BJ (cell line): ENCODE measurements at regions not wholly inside any gene's neighbourhood (a gene's known extent, or its start where the extent isn't known, plus 50 kb on each side); places are given as distances from the start of the nearest gene placed in this dataset.
"Not testable (repeated sequence)": the region's sequence is repeated elsewhere in the genome, so short reads cannot be mapped to it uniquely, and the experiment has no call there.

Source experiments
- CTCF ChIA-PET: fragments of 350-600 bp; formaldehyde crosslinking; extraction: SDS; loops from one replicate; lab custom pipeline; 2021; ENCODE audit warnings: antibody characterized with exemption, inconsistent platforms; lab: Yijun Ruan, JAX
- POLR2A ChIA-PET: fragments of 300-600 bp; sonication (Branson Sonifier 250); formaldehyde crosslinking; extraction: SDS; loops from one replicate; lab custom pipeline; 2021; ENCODE audit warnings: antibody characterized with exemption; lab: Charles Lee
- DNase-seq: peaks from one replicate; pipeline ENCODE4 v3.0.0-alpha.2; 2011; ENCODE audit warnings: low read depth
- H3K27me3 ChIP-seq: 2 replicates; pipeline ENCODE4 v1.6.0; 2011; ENCODE audit warnings: low read length; ENCODE audit not compliant: control insufficient read depth, insufficient read depth
- H3K36me3 ChIP-seq: 2 replicates; pipeline ENCODE4 v1.5.1; 2011; ENCODE audit warnings: low read length; ENCODE audit not compliant: control insufficient read depth, insufficient read depth
- H3K4me3 ChIP-seq: 2 replicates; pipeline ENCODE4 v1.5.1; 2011; ENCODE audit warnings: low read depth, mild to moderate bottlenecking, control low read depth, low read length
- TF ChIP-seq, protein P1 (sequence below): IDR thresholded peaks from 2 replicates; pipeline ENCODE4 v1.5.1; 2011; ENCODE audit warnings: low read depth, mild to moderate bottlenecking, control low read depth, inconsistent platforms, low read length, moderate library complexity; ENCODE audit not compliant: insufficient read depth

DNA sequence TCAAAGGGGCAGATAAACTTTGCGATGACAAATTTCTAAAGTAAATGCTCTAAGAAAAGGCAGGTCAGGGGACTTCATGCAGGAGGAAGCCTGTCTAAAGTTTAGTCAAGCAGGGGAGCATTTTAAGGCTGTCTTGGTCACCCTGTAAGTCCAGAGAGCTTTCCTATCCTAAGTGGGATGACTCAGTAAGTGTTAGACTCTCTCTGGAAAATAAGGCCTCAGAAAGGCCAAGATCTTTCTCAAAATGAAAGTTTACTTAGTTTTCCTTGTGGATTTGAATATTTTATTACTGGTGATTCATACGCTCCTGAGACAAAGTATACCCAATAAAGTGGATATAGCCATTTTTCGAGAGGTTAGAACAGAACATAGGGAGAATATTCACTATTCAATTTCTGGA, 806.9 kb upstream of the CDH9 start:
- Histone ChIP-seq H3K4me3 (no peak overlapping the region), H3K36me3 (no peaks in the 10 kb centered on the region), H3K27me3 (no peaks in the 10 kb centered on the region)
- ChIA-PET POLR2A (no interaction called here), CTCF (interaction anchor here (0.6 kb wide), 1 partner anchor 1469 kb away, joined by 3 read pairs; no protein-coding TSS in a partner anchor)
- DNase-seq = no peak
- TF ChIP-seq, protein P1, sequence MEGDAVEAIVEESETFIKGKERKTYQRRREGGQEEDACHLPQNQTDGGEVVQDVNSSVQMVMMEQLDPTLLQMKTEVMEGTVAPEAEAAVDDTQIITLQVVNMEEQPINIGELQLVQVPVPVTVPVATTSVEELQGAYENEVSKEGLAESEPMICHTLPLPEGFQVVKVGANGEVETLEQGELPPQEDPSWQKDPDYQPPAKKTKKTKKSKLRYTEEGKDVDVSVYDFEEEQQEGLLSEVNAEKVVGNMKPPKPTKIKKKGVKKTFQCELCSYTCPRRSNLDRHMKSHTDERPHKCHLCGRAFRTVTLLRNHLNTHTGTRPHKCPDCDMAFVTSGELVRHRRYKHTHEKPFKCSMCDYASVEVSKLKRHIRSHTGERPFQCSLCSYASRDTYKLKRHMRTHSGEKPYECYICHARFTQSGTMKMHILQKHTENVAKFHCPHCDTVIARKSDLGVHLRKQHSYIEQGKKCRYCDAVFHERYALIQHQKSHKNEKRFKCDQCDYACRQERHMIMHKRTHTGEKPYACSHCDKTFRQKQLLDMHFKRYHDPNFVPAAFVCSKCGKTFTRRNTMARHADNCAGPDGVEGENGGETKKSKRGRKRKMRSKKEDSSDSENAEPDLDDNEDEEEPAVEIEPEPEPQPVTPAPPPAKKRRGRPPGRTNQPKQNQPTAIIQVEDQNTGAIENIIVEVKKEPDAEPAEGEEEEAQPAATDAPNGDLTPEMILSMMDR = no peak

DNA sequence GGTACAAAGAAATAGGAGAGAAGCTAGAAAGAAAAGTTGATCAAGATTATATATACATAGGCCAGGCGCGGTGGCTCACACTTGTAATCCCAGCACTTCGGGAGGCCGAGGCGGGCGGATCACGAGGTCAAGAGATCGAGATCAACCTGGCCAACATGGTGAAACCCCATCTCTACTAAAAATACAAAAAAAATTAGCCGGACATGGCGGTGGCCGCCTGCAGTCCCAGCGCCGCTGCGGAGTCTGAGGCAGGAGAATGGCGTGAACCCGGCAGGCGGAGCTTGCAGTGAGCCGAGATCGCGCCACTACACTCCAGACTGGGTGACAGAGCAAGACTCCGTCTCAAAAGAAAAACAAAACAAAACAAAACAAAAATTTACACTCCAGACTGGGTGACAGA, 798.3 kb upstream of the CDH9 start:
- DNase-seq, H3K4me3 ChIP-seq, CTCF ChIA-PET, H3K27me3 ChIP-seq, H3K36me3 ChIP-seq, POLR2A ChIA-PET: not testable (repeated sequence)

DNA sequence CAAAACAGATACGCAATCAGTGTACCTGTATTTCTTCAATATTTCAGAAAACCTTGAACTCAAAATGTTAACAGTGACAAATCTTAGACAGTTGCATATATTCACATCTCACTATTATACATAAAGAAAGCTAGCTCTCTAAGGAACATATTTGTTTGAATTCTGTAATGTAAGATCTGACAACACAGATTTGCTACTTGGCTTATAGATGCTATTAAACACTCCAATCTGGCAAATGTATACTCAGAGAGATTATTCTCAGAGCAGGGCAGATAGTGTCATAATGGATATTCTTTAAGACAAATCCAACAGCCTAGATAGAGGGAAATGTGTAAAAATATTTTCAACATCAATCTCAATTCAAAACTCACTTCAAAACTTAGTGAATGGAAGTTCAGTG, 794.5 kb upstream of the CDH9 start:
- CTCF ChIA-PET = no interaction called here
- Histone ChIP-seq H3K27me3 (no peaks in the 10 kb centered on the region), H3K4me3 (no peak overlapping the region), H3K36me3 (no peaks in the 10 kb centered on the region)
- DNase-seq = no peak
- TF ChIP-seq, protein P1 = no peak
- POLR2A ChIA-PET = no interaction called here

DNA sequence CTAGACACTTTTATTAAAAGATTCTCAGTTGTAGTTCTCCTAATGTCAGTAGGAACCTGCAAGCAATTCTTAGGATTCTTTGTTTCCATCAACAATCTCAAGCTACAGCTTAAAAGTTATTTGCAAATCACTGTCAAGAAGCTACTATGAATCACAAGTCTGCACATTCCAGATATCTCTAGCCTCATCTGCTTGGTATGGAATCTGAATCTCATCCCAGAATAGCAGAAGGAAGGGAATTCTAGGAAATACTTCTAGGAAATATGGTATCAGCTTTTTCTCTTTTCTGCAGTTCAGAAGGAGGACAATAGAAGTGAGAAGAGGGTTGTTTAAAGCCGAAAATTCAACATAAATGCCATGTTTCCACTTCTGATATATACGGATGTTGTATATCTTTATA, 792.2 kb upstream of the CDH9 start:
- TF ChIP-seq, protein P1 = no peak
- no peak for DNase-seq
- ChIA-PET POLR2A (no interaction called here), CTCF (no interaction called here)
- no peaks in the 10 kb centered on the region for H3K27me3 ChIP-seq
- no peaks in the 10 kb centered on the region for H3K36me3 ChIP-seq
- no peak overlapping the region for H3K4me3 ChIP-seq

DNA sequence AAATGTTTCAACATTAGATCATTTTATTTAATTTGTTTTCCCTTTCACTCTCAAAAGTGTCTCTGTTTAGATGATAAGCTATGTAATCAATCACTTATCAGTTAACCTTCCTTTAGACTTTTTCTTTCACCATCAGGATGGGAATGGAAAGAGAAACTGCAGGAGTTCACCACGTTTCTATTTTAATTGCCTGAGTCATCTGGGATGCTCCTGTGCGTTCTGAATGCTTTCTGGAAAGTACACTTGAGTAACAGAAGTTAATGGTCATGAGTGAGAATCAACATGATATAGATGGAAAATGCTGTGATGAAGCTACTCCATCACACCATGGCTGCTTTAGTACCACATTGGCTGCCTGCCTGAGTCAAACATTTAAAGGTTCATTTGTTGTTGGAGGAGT, 783.3 kb upstream of the CDH9 start:
- no peaks in the 10 kb centered on the region for H3K36me3 ChIP-seq
- ChIA-PET CTCF (no interaction called here), POLR2A (no interaction called here)
- TF ChIP-seq, protein P1 = no peak
- H3K27me3 ChIP-seq = no peaks in the 10 kb centered on the region
- no peak for DNase-seq
- H3K4me3 ChIP-seq = no peak overlapping the region

DNA sequence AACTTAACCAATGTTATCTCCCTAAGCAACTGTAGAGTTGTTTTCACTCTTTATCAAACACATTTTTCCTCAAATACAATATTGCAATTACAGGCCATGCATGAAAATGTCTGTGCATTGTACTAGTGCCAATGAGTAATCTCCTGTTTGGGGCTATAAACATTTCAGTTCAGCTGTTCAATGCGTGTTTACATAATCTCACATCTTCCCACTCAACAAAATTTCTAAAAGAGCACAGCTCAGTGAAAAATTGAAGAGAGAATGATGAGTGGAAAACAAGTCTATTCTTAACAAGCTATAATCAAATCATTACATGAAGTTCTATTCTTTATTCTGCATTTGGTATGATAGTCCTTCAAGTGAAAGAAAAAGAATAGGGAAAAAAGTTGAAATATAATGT, 780.5 kb upstream of the CDH9 start:
- no peak for DNase-seq
- Histone ChIP-seq H3K27me3 (no peaks in the 10 kb centered on the region), H3K36me3 (no peaks in the 10 kb centered on the region), H3K4me3 (no peak overlapping the region)
- ChIA-PET CTCF (no interaction called here), POLR2A (no interaction called here)
- TF ChIP-seq, protein P1 = no peak
